OCI-LY1 (cell line): ENCODE measurements at regions not wholly inside any gene's neighbourhood (a gene's known extent, or its start where the extent isn't known, plus 50 kb on each side); places are given as distances from the start of the nearest gene placed in this dataset.
"Not testable (repeated sequence)": the region's sequence is repeated elsewhere in the genome, so short reads cannot be mapped to it uniquely, and the experiment has no call there.

Experiments
- H2AFZ ChIP-seq: fragments of 200-600 bp; sonication (generic), shearing (Covaris generic); 2 replicates; pipeline ENCODE4 v1.6.0; 2014; ENCODE audit warnings: antibody characterized with exemption, mild to moderate bottlenecking, low read length
- H3F3A ChIP-seq: fragments of 200-600 bp; sonication (generic), shearing (Covaris generic); 2 replicates; pipeline ENCODE4 v1.6.0; 2014; ENCODE audit warnings: mild to moderate bottlenecking, antibody characterized with exemption, low read length, moderate library complexity; ENCODE audit not compliant: insufficient read depth
- H3K27ac ChIP-seq: fragments of 200-600 bp; sonication (generic); 2 replicates; pipeline ENCODE4 v1.5.1; 2014; ENCODE audit warnings: low read length, mixed run types, mild to moderate bottlenecking, low read depth; ENCODE audit not compliant: poor library complexity, severe bottlenecking
- H3K27me3 ChIP-seq: fragments of 200-600 bp; sonication (generic); 2 replicates; pipeline ENCODE4 v1.6.0; 2014; ENCODE audit warnings: antibody characterized with exemption, mild to moderate bottlenecking, low read length, moderate library complexity; ENCODE audit not compliant: insufficient read depth
- H3K36me3 ChIP-seq: fragments of 200-600 bp; sonication (generic); 2 replicates; pipeline ENCODE4 v1.6.1; 2014; ENCODE audit warnings: mild to moderate bottlenecking, antibody characterized with exemption, low read length, moderate library complexity, mixed read lengths; ENCODE audit not compliant: insufficient read depth
- H3K4me1 ChIP-seq: fragments of 200-600 bp; sonication (generic); 2 replicates; pipeline ENCODE4 v1.5.1; 2014; ENCODE audit warnings: mild to moderate bottlenecking, low read length, moderate library complexity; ENCODE audit not compliant: insufficient read depth, severe bottlenecking
- H3K4me2 ChIP-seq: fragments of 200-600 bp; sonication (generic), shearing (Covaris generic); 2 replicates; pipeline ENCODE4 v1.6.1; 2014; ENCODE audit warnings: low read length
- H3K4me3 ChIP-seq: fragments of 200-600 bp; sonication (generic); 2 replicates; pipeline ENCODE4 v1.5.1; 2014; ENCODE audit warnings: low read length, low read depth, mild to moderate bottlenecking, mixed read lengths; ENCODE audit not compliant: poor library complexity, severe bottlenecking
- H3K79me2 ChIP-seq: fragments of 200-600 bp; shearing (Covaris generic); 2 replicates; pipeline ENCODE4 v1.6.1; 2016; ENCODE audit warnings: mixed run types, low read length, mixed read lengths; ENCODE audit not compliant: insufficient read depth
- H3K9ac ChIP-seq: fragments of 200-600 bp; sonication (generic), shearing (Covaris generic); 2 replicates; pipeline ENCODE4 v1.6.1; 2014; ENCODE audit warnings: mild to moderate bottlenecking, low read length, mixed read lengths
- H3K9me2 ChIP-seq: fragments of 200-600 bp; sonication (generic), shearing (Covaris generic); 2 replicates; pipeline ENCODE4 v1.6.1; 2014; ENCODE audit warnings: low read depth, mild to moderate bottlenecking, low read length, mixed read lengths
- H3K9me3 ChIP-seq: fragments of 200-600 bp; shearing (Covaris generic); 2 replicates; pipeline ENCODE4 v1.6.1; 2014; ENCODE audit warnings: low read length, mixed read lengths
- H4K20me1 ChIP-seq: fragments of 200-600 bp; sonication (generic), shearing (Covaris generic); 2 replicates; pipeline ENCODE4 v1.6.0; 2016; ENCODE audit warnings: mild to moderate bottlenecking, low read length; ENCODE audit not compliant: insufficient read depth
- EZH2 ChIP-seq: fragments of 200-600 bp; sonication (generic), shearing (Covaris generic); IDR thresholded peaks from 2 replicates; pipeline ENCODE4 v1.8.0; 2017; ENCODE audit warnings: borderline replicate concordance, mixed run types, mild to moderate bottlenecking, antibody characterized with exemption, low read length, moderate library complexity, mixed read lengths
- TF ChIP-seq, protein P1 (sequence below): fragments of 200-600 bp; sonication (generic), shearing (Covaris generic); IDR thresholded peaks from 2 replicates; pipeline ENCODE4 v1.5.1; 2017; ENCODE audit warnings: mild to moderate bottlenecking, antibody characterized with exemption, low read length, moderate library complexity, mixed read lengths

DNA sequence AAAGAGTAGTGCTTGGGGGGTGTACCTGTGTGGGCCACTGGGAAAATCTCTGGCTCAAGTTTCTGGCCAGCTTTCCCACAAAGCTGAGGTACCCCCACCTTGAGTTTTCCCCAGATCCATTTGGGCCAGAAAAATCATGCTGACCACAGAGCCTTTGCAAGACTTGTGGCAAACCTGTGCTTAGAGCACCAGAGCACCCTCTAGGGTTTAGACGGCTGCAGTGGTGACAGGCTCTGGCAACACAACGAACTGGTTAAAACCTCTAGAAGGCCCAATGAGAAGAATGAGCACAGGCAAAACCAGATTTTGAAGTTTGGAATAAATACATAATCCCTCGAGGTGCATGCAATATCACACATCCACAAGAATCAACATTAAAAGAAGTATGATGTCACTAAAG lies 290.7 kb upstream of the FOLH1 start:
- Histone ChIP-seq H3K27me3 (no peaks in the 10 kb centered on the region), H3K4me2 (no peak overlapping the region), H4K20me1 (no peaks in the 10 kb centered on the region), H3K4me1 (no peaks in the 10 kb centered on the region), H3K9me2 (no peaks in the 10 kb centered on the region), H3K9me3 (no peaks in the 10 kb centered on the region), H3K4me3 (no peak overlapping the region), H3K9ac (no peak overlapping the region), H3F3A (no peaks in the 10 kb centered on the region), H3K36me3 (no peaks in the 10 kb centered on the region), H3K79me2 (no peaks in the 10 kb centered on the region), H3K27ac (no peak overlapping the region), H2AFZ (no peak overlapping the region)
- TF ChIP-seq, protein P1, sequence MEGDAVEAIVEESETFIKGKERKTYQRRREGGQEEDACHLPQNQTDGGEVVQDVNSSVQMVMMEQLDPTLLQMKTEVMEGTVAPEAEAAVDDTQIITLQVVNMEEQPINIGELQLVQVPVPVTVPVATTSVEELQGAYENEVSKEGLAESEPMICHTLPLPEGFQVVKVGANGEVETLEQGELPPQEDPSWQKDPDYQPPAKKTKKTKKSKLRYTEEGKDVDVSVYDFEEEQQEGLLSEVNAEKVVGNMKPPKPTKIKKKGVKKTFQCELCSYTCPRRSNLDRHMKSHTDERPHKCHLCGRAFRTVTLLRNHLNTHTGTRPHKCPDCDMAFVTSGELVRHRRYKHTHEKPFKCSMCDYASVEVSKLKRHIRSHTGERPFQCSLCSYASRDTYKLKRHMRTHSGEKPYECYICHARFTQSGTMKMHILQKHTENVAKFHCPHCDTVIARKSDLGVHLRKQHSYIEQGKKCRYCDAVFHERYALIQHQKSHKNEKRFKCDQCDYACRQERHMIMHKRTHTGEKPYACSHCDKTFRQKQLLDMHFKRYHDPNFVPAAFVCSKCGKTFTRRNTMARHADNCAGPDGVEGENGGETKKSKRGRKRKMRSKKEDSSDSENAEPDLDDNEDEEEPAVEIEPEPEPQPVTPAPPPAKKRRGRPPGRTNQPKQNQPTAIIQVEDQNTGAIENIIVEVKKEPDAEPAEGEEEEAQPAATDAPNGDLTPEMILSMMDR: no peak
- TF ChIP-seq EZH2: no peak

DNA sequence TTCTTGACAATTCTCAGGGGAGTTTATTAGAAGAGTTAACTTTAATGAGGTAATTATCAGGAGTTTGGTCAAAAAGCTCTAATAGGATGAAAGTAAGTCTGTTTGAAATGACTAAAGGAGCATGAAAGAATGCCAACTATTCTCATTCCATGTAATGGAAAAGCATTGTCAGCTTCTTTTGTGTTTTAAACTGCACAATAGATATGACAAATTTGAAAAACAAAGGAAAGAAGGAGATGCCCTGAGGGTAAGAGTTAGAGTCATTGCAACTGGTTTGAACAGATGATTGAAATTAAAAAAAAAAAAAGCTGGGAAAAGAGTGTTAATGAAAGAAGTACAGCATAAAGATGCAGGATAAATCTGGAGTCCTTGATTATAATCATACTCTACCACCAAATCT lies 296.8 kb upstream of the FOLH1 start:
- TF ChIP-seq EZH2: no peak
- TF ChIP-seq, protein P1: no peak
- no peak overlapping the region for H3K4me2 ChIP-seq

DNA sequence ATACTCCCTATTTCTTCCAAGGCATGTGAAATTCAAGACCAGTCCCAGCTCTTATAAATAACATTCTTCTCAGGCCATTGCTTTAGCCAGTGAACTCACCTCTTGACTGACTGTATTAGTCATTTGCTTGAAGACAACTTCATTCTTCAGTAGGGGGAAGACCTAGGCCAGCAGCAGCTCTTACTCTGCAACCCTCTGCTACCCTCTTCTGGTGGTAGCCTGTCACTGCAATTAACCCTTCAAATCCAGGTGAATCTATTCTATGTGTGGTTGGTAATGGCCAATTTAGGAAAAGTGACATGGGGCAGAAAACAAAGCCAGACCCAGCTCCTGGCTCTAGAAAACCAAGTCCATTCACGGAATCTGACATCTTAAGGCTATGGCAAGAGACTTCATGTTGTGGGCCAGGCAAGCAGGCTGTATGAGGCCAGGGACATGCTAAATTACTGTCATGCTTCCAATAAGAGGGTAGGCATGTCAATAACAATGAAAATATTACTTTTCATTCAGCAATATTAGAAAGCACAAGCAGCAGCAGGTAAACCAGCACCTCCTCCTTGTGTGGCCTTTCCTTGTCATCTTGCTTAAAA lies 317.9 kb upstream of the FOLH1 start:
- not testable (repeated sequence) for H3K4me3 ChIP-seq, H3F3A ChIP-seq, H3K4me2 ChIP-seq, H4K20me1 ChIP-seq, H3K9me3 ChIP-seq, H2AFZ ChIP-seq, H3K36me3 ChIP-seq, H3K4me1 ChIP-seq, H3K27me3 ChIP-seq, H3K9me2 ChIP-seq, H3K27ac ChIP-seq, H3K79me2 ChIP-seq, H3K9ac ChIP-seq
- TF ChIP-seq, protein P1: peak; percentile 63

More for the DNA sequence above, 296.8 kb upstream of the FOLH1 start:
- Histone ChIP-seq H3K27ac (no peak overlapping the region), H2AFZ (no peak overlapping the region), H3K4me1 (no peaks in the 10 kb centered on the region), H3F3A (no peaks in the 10 kb centered on the region), H3K79me2 (no peaks in the 10 kb centered on the region), H4K20me1 (no peaks in the 10 kb centered on the region), H3K9me2 (no peaks in the 10 kb centered on the region), H3K9me3 (no peaks in the 10 kb centered on the region), H3K27me3 (no peaks in the 10 kb centered on the region), H3K4me3 (no peak overlapping the region), H3K36me3 (no peaks in the 10 kb centered on the region), H3K9ac (no peak overlapping the region)
